ENCODE measurements at regions not wholly inside any gene's neighbourhood (a gene's known extent, or its start where the extent isn't known, plus 50 kb on each side); places are given as distances from the start of the nearest gene placed in this dataset.

- Histone ChIP-seq H3K9ac (replicated peaks; ENCODE audit: extremely low read depth, insufficient read depth, low read length) (no peak overlapping the region), H2AFZ (ENCODE audit: low read depth, low read length) (no peak overlapping the region), H3K27me3 (ENCODE audit: control insufficient read depth in 2 of 2, insufficient read depth in 2 of 2, low read length in 2 of 2) (peaks cover 2 to 3% of the 10 kb centered on the region in 2 experiments), H3K4me2 (ENCODE audit: insufficient read depth, low read length) (no peak overlapping the region), H3K9me3 (replicated peaks; ENCODE audit: control insufficient read depth, insufficient read depth, low read length) (no peaks in the 10 kb centered on the region), H3K27ac (ENCODE audit: insufficient read depth, low read depth, low read length) (no peak overlapping the region), H3K4me3 (replicated peaks in 1 of 3; ENCODE audit: insufficient read depth in 1 of 3, low read depth in 1 of 3, low read length in 3 of 3) (no peak overlapping the region), H3K9me1 (replicated peaks; ENCODE audit: control insufficient read depth, extremely low read depth, insufficient read depth, low read length) (no peaks in the 10 kb centered on the region), H3K36me3 (ENCODE audit: control insufficient read depth in 2 of 2, extremely low read depth in 1 of 2, insufficient read depth in 2 of 2, low read length in 2 of 2) (no peaks in the 10 kb centered on the region), H4K20me1 (replicated peaks; ENCODE audit: control insufficient read depth, extremely low read depth, insufficient read depth, low read length) (no peaks in the 10 kb centered on the region), H3K4me1 (ENCODE audit: control insufficient read depth, extremely low read depth, insufficient read depth, low read length) (no peaks in the 10 kb centered on the region), H3K79me2 (ENCODE audit: control insufficient read depth, insufficient read depth, low read length) (no peaks in the 10 kb centered on the region)
- TF ChIP-seq POLR2AphosphoS5 (IDR thresholded peaks at IDR 0.05; ENCODE audit: insufficient read depth, low read depth, low read length) (no peak), JUN (IDR thresholded peaks at IDR 0.05; ENCODE audit: borderline replicate concordance, insufficient read depth, insufficient read length, low read depth) (no peak), GATA2 (IDR thresholded peaks at IDR 0.05; ENCODE audit: insufficient read depth, insufficient read length, low read depth, low read length) (no peak), FOS (IDR thresholded peaks at IDR 0.05; ENCODE audit: borderline replicate concordance, insufficient read depth, low read length) (no peak), POLR2A (IDR thresholded peaks at IDR 0.05; ENCODE audit: low read depth, low read length) (no peak), MYC (IDR thresholded peaks at IDR 0.05; ENCODE audit: low read depth, low read length) (no peak), EZH2 (IDR thresholded peaks at IDR 0.05; ENCODE audit: borderline replicate concordance, low read depth, low read length, severe bottlenecking) (no peak), MAX (IDR thresholded peaks at IDR 0.05; ENCODE audit: insufficient read depth, insufficient read length) (no peak)
- TF ChIP-seq, protein P1, sequence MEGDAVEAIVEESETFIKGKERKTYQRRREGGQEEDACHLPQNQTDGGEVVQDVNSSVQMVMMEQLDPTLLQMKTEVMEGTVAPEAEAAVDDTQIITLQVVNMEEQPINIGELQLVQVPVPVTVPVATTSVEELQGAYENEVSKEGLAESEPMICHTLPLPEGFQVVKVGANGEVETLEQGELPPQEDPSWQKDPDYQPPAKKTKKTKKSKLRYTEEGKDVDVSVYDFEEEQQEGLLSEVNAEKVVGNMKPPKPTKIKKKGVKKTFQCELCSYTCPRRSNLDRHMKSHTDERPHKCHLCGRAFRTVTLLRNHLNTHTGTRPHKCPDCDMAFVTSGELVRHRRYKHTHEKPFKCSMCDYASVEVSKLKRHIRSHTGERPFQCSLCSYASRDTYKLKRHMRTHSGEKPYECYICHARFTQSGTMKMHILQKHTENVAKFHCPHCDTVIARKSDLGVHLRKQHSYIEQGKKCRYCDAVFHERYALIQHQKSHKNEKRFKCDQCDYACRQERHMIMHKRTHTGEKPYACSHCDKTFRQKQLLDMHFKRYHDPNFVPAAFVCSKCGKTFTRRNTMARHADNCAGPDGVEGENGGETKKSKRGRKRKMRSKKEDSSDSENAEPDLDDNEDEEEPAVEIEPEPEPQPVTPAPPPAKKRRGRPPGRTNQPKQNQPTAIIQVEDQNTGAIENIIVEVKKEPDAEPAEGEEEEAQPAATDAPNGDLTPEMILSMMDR (IDR thresholded peaks at IDR 0.05; ENCODE audit: extremely low read depth in 1 of 2, insufficient read depth in 1 of 2, low read depth in 1 of 2, low read length in 2 of 2) = no peak
- DNase-seq (ENCODE audit: low read depth, low spot score) (no peak), FAIRE-seq (no peak)
- ChIA-PET POLR2A (no interaction called here), CTCF (no interaction called here)
- no TSS peak for BruUV-seq (replicated peaks)
- dilution Hi-C loops (cut with MboI; ENCODE audit: extremely low pct_ligation_motif_present, low sequenced_read_pairs) (no loop called here), intact Hi-C loops (cut with micrococcal nuclease) (no loop called here)
Measured at GRCh38 chr6:4712291-4712690, 63.9 kb upstream of the CDYL start.
